Activated T-helper 2 cell treated with anti-CD3 and anti-CD28 coated beads, Interferon-gamma antibody, Interleukin-2, Interleukin-4, amounts not matched to agents 10 μg/mL and 5 μg/mL and 100 μg/mL, durations not matched to agents 14 hours and 24 hours and 36 hours (primary cell): ENCODE measurements at regions not wholly inside any gene's neighbourhood (a gene's known extent, or its start where the extent isn't known, plus 50 kb on each side); places are given as distances from the start of the nearest gene placed in this dataset.
"Not testable (repeated sequence)": the region's sequence is repeated elsewhere in the genome, so short reads cannot be mapped to it uniquely, and the experiment has no call there.

Experiments used
- DNase-seq: peaks from one replicate; pipeline ENCODE4 v3.0.0; 2021; ENCODE audit warnings: low spot score
- H3K27ac Mint-ChIP-seq: one replicate; pipeline ENCODE4 v1.8.0; 2021; ENCODE audit warnings: mixed read lengths
- H3K27me3 Mint-ChIP-seq: one replicate; pipeline ENCODE4 v1.8.0; 2021; ENCODE audit warnings: low read depth, mixed read lengths
- H3K36me3 Mint-ChIP-seq: one replicate; pipeline ENCODE4 v1.8.0; 2021; ENCODE audit warnings: low read depth, mixed read lengths
- H3K4me1 Mint-ChIP-seq: one replicate; pipeline ENCODE4 v1.8.0; 2021; ENCODE audit warnings: low read depth, mixed read lengths
- H3K4me3 Mint-ChIP-seq: one replicate; pipeline ENCODE4 v1.8.0; 2021; ENCODE audit warnings: low read depth, mild to moderate bottlenecking, moderate library complexity, mixed read lengths
- H3K9me3 Mint-ChIP-seq: one replicate; pipeline ENCODE4 v1.8.0; 2021; ENCODE audit warnings: mixed read lengths
- intact Hi-C: fragments of 100-400 bp; cut with micrococcal nuclease; formaldehyde crosslinking; loops from one replicate; pipeline ENCODE4 v1.15.1; 2023

DNA sequence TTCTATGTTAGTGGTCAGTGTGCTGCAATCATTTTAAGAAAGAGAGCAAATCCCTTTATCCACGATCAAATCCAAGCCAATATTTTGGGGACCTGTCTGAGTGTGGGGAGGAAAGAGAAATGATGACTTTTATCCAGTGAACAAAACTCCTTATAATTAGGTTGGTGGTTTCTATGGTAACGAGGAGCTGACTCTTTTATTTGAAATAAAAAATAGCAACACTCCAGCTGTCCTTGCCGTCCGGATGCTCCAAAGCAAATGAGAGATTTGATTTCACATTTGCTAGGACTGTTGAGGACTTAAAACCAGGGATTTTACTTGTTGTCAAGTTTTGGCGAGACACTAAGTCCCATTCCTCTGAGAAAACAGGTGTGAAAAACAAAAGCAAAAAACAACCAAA is 154.0 kb upstream of the PRICKLE2 start:
- Mint-ChIP-seq H3K27me3 (no peaks in the 10 kb centered on the region), H3K27ac (no peak overlapping the region), H3K4me1 (no peaks in the 10 kb centered on the region), H3K36me3 (no peaks in the 10 kb centered on the region), H3K9me3 (peaks cover 7% of the 10 kb centered on the region), H3K4me3 (no peak overlapping the region)
- no peak for DNase-seq
- intact Hi-C loops: no loop called here

DNA sequence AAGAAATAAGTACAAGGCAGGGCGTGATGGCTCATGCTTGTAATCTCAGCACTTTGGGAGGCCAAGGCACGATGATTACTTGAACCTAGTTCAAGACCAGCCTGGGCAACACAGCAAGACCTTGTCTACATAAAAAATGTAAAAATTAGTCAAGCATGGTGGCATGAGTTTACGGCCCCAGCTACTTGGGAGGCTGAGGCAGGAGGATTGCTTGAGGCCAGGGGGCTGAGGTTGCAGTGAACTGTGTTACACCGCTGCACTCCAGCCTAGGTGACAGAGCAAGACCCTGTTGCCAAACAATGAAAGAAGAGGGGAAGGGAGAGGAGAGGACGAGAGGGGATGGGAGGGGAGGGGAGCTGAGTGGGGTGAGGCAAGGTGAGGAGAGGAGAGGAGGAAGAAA is 152.7 kb upstream of the PRICKLE2 start:
- Mint-ChIP-seq H3K27ac (no peak overlapping the region), H3K9me3 (peaks cover 7% of the 10 kb centered on the region), H3K4me1 (no peaks in the 10 kb centered on the region), H3K27me3 (no peaks in the 10 kb centered on the region), H3K4me3 (no peak overlapping the region), H3K36me3 (no peaks in the 10 kb centered on the region)
- intact Hi-C loops: no loop called here
- DNase-seq: no peak

DNA sequence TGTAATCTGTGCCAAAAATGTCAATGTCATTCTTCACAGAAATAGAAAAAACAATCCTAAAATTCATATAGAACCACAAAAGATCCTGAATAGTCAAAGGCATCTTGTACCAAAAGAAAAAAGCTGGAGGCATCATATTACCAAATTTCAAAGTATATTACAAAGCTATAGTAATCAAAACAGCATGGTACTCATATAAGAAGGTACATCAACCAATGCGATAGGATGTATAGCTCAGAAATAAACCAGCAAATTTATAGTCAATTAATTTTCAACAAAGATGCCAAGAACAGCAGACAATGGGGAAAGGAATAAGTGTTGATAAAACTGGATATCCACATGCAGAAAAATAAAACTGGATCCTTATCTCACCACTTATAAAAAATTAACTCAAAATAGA is 150.5 kb upstream of the PRICKLE2 start:
- no peaks in the 10 kb centered on the region for H3K4me1 Mint-ChIP-seq
- no peak overlapping the region for H3K27ac Mint-ChIP-seq
- DNase-seq: no peak
- H3K36me3 Mint-ChIP-seq: no peaks in the 10 kb centered on the region
- intact Hi-C loops: no loop called here
- H3K27me3 Mint-ChIP-seq: no peaks in the 10 kb centered on the region
- no peak overlapping the region for H3K4me3 Mint-ChIP-seq
- peaks cover 7% of the 10 kb centered on the region for H3K9me3 Mint-ChIP-seq

DNA sequence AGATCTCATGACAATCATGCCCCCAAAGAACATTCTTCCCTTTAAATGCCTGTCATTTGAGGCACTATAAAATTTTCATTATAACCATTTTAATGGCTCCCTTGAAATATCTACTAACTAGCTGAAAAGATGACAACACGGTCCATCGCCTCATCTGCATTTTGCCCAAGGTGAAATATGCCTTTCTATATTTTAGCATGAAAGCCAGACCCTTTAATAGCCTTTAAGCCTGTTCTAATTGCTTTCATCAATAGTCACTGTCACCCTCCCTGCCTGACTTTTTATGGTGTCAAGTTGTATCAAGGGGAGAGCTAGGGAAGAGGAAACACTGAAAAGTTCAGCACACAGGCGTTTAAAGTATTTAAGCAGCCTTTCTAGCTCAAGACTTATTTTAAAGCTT is 144.1 kb upstream of the PRICKLE2 start:
- H3K27ac Mint-ChIP-seq: no peak overlapping the region
- intact Hi-C loops: no loop called here
- H3K36me3 Mint-ChIP-seq: no peaks in the 10 kb centered on the region
- H3K4me3 Mint-ChIP-seq: no peak overlapping the region
- H3K9me3 Mint-ChIP-seq: no peaks in the 10 kb centered on the region
- no peak for DNase-seq
- no peaks in the 10 kb centered on the region for H3K4me1 Mint-ChIP-seq
- H3K27me3 Mint-ChIP-seq: peaks cover 4% of the 10 kb centered on the region

DNA sequence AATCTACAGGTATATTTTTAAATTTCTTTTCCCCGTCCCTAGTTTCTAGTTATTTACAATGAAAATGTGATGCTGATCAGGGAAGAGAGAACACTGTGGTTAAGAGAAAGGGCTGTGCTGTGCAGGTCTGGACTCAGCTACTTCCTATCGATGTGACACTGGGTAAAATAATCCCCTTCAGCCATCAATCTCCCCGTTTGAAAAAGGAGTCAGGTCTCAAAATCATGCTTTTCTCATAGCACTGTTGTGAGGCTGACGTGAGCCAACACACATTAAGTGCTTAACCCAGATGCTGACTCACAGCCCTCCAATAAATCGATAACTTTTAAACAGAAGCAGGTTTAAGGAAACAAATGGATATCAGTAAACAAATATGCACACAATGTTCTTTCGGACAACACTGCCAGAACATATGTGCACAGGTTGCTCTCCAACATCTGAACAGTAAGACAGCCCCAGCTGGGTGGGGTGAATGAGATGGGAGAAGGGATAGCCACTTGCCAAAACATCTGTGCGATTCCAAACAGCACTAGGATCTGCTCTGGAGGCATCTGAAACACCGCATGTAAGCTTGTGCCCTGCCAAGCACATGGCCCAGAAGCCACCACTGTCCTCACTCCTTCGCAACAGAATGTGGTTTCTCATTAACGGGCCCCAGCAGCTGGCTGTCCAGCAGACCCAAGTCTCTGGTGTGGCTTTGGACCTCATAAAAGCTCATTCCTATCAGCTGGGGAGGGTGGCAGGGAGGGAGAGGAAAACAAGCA is 143.2 kb upstream of the PRICKLE2 start:
- Mint-ChIP-seq H3K36me3 (no peaks in the 10 kb centered on the region), H3K4me1 (no peaks in the 10 kb centered on the region), H3K27ac (no peak overlapping the region), H3K9me3 (no peaks in the 10 kb centered on the region), H3K4me3 (no peak overlapping the region), H3K27me3 (peaks cover 4% of the 10 kb centered on the region)
- intact Hi-C loops: no loop called here
- DNase-seq: no peak

DNA sequence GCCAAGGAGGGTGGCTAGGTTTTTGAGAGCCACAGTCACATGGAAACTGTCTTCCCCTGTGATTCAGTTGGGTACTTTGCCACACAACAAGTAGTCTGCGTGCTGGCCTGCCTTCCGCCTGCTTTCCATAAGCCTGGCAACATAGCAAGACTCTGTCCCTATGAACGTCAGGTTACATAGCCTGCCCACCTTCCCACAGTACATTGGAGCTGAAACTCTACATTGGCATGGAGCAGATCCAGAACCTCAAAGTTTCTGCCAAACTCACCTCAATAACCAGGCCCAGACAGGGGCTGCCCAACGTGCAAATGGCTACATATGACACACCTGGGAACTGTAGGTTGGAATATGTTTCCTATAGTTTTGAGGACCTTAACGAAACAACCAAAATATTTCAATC is 140.6 kb upstream of the PRICKLE2 start:
- no peaks in the 10 kb centered on the region for H3K36me3 Mint-ChIP-seq
- H3K4me1 Mint-ChIP-seq: no peaks in the 10 kb centered on the region
- no peak overlapping the region for H3K4me3 Mint-ChIP-seq
- H3K9me3 Mint-ChIP-seq: no peaks in the 10 kb centered on the region
- peaks cover 5% of the 10 kb centered on the region for H3K27me3 Mint-ChIP-seq
- intact Hi-C loops: no loop called here
- H3K27ac Mint-ChIP-seq: no peak overlapping the region
- no peak for DNase-seq

DNA sequence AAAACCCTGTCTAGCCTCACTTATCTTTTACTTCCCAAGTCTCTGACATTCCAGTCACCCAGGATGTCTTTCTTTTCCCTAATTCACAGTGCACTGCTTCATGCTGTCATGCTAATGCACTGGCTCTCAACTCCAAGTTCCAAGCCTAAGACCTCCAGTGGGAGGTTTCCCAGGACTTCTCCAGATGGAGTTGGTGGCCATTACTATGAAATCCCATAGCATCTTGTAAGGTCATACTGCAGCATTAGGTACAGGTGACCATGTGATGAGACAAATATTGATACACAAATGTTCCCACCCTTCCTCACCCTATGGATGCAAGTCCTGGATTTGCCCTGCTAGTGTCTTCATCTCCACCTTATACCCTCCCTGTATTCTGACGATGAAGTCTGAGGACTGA is 138.6 kb upstream of the PRICKLE2 start:
- DNase-seq: no peak
- Mint-ChIP-seq H3K27ac (no peak overlapping the region), H3K4me1 (no peaks in the 10 kb centered on the region), H3K27me3 (peaks cover 6% of the 10 kb centered on the region), H3K36me3 (no peaks in the 10 kb centered on the region), H3K4me3 (no peak overlapping the region), H3K9me3 (no peaks in the 10 kb centered on the region)
- intact Hi-C loops: no loop called here

DNA sequence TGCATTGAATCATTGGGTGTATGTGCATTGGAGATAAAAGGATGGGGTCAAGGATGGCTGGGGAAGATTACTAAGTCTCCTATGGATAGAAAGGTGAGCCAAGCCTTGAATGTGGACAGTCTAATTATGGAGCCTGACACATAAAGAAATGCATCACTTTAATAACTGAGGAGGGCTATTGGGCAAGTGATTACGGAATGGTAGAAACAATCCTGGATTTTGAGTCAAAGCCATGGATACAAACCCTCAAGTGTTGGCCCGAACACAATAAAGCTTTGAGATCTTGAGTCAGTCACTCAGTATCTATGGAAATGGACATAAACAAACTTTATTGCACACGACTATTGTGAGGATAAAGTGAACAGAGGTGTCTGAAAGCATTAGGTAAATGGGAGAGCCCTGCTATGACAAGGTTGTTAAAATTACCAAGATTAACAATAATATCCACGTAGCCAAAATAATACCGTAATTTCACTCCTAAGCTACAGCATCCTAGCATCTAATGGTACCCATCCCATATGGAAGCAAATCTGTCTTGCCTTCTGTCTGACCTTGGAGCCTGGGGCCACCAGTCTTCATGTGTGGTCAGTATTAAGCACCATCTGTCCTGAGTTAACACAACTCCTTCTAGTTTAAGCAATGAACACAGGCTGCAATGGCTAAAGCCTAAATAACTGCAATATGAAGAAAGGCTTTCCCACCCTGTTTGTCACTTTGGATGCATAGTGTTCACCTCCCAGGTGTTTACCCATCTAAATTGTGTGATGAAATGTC is 136.9 kb upstream of the PRICKLE2 start:
- H3K4me3 Mint-ChIP-seq: no peak overlapping the region
- intact Hi-C loops: no loop called here

DNA sequence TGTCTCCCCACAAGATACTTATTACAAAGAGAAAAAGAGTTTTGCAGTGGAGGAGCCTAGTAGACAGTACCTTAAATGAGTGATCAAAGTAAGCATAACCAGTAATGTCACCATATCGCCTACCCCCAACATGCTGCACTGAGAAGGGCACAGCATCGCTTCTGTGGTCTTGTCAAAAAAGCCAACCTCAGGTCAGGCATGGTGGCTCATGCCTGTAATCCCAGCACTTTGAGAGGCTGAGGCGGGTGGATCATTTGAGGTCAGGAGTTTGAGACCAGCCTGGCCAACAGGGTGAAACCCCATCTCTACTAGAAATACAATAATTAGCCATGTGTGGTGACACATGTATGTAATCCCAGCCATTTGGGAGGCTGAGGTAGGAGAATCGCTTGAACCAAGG is 135.8 kb upstream of the PRICKLE2 start:
- peaks cover 11% of the 10 kb centered on the region for H3K4me1 Mint-ChIP-seq
- H3K27me3 Mint-ChIP-seq, H3K36me3 Mint-ChIP-seq, intact Hi-C loops, H3K9me3 Mint-ChIP-seq, H3K27ac Mint-ChIP-seq, H3K4me3 Mint-ChIP-seq, DNase-seq: not testable (repeated sequence)

More for the DNA sequence above, 136.9 kb upstream of the PRICKLE2 start:
- Mint-ChIP-seq H3K4me1 (peaks cover 10% of the 10 kb centered on the region), H3K9me3 (no peaks in the 10 kb centered on the region), H3K27ac (no peak overlapping the region), H3K27me3 (peaks cover 6% of the 10 kb centered on the region), H3K36me3 (no peaks in the 10 kb centered on the region)
- no peak for DNase-seq

DNA sequence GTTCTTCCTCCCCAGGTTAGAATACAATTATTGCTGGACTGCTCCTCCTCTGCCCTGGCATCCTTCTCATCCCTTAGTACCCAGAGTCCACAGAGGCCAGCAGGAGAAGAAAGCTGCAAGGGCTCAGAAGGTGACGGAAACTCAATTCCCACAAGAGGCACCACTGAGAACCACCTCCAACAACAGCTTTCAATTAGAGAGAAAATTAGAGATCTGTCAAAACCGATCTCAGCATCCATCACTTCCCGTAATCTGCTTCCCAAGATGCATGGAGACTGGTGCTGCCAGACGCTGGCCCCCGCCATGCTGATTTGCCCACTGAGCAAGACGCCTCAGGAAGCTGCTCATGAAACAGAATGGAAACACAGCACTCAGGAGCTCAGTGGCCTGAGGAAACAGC is 135.0 kb upstream of the PRICKLE2 start:
- Mint-ChIP-seq H3K27ac (no peak overlapping the region), H3K36me3 (no peaks in the 10 kb centered on the region), H3K4me3 (no peak overlapping the region), H3K27me3 (peaks cover 4% of the 10 kb centered on the region), H3K9me3 (no peaks in the 10 kb centered on the region), H3K4me1 (peaks cover 17% of the 10 kb centered on the region)
- intact Hi-C loops: no loop called here
- no peak for DNase-seq

DNA sequence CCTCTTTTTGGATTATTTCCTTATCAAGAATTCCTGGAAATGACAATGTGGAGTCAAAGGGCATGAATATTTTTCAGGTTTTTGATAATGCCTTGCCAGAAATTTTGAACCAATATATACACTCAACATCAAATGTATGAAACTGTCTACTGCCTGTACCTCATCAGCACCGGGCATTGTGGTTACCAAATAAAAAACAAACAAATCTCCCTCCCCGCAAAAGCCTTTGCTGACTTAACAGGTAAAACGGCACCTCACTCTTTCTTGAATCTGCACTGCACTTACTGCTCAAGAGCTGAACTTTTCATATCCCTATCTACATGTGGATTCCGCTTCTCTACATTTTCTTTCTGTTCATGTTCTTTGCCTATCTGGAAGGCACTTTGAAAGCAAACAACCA is 134.5 kb upstream of the PRICKLE2 start:
- peaks cover 4% of the 10 kb centered on the region for H3K27me3 Mint-ChIP-seq
- no peak overlapping the region for H3K4me3 Mint-ChIP-seq
- H3K4me1 Mint-ChIP-seq: peaks cover 21% of the 10 kb centered on the region
- H3K27ac Mint-ChIP-seq: no peak overlapping the region
- H3K36me3 Mint-ChIP-seq: no peaks in the 10 kb centered on the region
- intact Hi-C loops: no loop called here
- DNase-seq: no peak
- H3K9me3 Mint-ChIP-seq: no peaks in the 10 kb centered on the region

DNA sequence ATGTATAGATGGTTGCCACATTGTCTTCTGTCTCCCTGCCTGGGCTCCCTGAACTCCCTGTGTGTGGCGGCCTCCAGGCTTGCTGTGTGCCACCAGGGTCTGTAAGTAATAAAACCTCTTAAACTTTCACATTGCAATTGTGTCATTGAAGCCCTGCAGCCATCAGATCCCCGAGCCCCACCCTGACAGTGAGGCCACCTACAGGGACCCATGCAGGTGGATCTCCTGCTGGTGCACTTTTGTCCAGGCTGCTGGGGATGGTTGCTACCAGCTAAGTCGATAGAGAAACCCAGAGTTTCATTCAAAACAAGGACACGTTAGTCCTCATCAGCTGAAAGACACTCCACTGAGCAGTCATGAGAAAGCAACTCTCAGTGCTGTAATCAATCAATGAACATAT is 133.6 kb upstream of the PRICKLE2 start:
- intact Hi-C loops: no loop called here
- Mint-ChIP-seq H3K36me3 (no peaks in the 10 kb centered on the region), H3K4me1 (peaks cover 27% of the 10 kb centered on the region), H3K9me3 (no peaks in the 10 kb centered on the region), H3K27ac (no peak overlapping the region), H3K4me3 (no peak overlapping the region), H3K27me3 (peaks cover 4% of the 10 kb centered on the region)
- no peak for DNase-seq

DNA sequence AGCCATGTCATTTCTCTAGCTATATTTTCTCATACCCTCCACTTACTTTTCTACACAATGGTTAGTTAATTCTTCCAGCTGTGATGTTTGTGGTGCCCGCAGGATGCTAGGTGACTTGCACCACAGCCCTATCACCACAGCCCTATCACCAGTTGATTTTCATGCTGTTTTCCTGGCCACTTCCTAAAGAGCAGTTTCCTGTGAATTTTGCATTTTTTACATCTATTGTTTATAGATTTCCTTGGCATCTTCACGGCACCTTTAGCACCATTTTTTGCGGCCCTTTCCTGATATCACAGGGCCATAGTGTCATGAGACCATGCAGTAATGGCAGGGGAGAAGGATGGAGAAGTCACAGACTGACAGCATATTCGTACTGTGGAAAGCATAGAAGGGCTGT is 132.9 kb upstream of the PRICKLE2 start:
- peaks cover 4% of the 10 kb centered on the region for H3K27me3 Mint-ChIP-seq
- peaks cover 28% of the 10 kb centered on the region for H3K4me1 Mint-ChIP-seq
- intact Hi-C loops: no loop called here
- no peaks in the 10 kb centered on the region for H3K36me3 Mint-ChIP-seq
- no peak overlapping the region for H3K27ac Mint-ChIP-seq
- no peak for DNase-seq
- no peak overlapping the region for H3K4me3 Mint-ChIP-seq
- H3K9me3 Mint-ChIP-seq: no peaks in the 10 kb centered on the region
